ENCODE measurements at regions not wholly inside any gene's neighbourhood (a gene's known extent, or its start where the extent isn't known, plus 50 kb on each side); places are given as distances from the start of the nearest gene placed in this dataset.

DNA sequence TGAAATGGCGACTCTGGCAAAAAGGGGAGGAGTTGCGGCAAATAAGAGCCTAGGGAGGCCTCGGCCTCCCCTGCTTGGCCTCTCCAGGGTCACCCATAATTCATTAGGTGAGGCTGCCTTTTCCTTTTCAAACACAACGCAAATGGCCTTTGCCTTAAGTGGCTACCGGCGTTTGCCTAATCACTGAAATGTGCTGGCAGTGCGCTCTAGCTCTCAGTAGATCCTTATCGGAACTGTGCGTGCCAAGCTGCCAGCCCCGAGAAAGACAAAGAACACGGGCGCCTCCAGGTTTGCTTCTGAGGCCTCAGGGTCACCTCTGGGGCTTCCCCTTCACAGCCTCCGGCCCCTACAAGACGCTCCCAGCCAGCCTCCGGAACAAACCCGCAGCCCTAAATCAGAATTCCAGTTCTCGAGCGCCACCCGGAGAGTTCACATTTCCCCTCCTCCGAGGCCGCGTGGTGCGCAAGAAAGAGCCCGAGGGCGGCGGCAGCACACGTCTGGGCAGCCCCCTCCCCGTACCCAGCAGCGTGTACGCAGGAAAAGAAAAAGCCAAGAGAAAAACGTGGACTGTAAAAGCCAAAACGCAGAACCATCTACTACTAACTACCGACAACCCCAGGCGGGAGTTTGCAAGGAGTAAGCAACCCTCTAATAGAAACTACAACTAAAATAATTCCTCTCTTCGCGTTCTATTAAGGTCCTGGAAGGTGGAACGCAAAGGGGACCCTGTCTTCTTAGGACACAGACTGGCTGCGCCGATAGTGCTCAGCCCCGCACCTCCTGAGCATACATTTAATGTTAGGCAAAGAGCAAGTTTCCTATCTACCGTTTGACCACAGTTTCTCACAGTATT is 76.5 kb upstream of the BCOR start (continued):
- TF ChIP-seq ZNF780A (CRISPR knock-in tag; IDR thresholded peaks at IDR 0.05) = no peak
- TF ChIP-seq, protein P1, sequence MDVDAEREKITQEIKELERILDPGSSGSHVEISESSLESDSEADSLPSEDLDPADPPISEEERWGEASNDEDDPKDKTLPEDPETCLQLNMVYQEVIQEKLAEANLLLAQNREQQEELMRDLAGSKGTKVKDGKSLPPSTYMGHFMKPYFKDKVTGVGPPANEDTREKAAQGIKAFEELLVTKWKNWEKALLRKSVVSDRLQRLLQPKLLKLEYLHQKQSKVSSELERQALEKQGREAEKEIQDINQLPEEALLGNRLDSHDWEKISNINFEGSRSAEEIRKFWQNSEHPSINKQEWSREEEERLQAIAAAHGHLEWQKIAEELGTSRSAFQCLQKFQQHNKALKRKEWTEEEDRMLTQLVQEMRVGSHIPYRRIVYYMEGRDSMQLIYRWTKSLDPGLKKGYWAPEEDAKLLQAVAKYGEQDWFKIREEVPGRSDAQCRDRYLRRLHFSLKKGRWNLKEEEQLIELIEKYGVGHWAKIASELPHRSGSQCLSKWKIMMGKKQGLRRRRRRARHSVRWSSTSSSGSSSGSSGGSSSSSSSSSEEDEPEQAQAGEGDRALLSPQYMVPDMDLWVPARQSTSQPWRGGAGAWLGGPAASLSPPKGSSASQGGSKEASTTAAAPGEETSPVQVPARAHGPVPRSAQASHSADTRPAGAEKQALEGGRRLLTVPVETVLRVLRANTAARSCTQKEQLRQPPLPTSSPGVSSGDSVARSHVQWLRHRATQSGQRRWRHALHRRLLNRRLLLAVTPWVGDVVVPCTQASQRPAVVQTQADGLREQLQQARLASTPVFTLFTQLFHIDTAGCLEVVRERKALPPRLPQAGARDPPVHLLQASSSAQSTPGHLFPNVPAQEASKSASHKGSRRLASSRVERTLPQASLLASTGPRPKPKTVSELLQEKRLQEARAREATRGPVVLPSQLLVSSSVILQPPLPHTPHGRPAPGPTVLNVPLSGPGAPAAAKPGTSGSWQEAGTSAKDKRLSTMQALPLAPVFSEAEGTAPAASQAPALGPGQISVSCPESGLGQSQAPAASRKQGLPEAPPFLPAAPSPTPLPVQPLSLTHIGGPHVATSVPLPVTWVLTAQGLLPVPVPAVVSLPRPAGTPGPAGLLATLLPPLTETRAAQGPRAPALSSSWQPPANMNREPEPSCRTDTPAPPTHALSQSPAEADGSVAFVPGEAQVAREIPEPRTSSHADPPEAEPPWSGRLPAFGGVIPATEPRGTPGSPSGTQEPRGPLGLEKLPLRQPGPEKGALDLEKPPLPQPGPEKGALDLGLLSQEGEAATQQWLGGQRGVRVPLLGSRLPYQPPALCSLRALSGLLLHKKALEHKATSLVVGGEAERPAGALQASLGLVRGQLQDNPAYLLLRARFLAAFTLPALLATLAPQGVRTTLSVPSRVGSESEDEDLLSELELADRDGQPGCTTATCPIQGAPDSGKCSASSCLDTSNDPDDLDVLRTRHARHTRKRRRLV (CRISPR knock-in tag; IDR thresholded peaks at IDR 0.05) = no peak
- TF ChIP-seq, protein P2, sequence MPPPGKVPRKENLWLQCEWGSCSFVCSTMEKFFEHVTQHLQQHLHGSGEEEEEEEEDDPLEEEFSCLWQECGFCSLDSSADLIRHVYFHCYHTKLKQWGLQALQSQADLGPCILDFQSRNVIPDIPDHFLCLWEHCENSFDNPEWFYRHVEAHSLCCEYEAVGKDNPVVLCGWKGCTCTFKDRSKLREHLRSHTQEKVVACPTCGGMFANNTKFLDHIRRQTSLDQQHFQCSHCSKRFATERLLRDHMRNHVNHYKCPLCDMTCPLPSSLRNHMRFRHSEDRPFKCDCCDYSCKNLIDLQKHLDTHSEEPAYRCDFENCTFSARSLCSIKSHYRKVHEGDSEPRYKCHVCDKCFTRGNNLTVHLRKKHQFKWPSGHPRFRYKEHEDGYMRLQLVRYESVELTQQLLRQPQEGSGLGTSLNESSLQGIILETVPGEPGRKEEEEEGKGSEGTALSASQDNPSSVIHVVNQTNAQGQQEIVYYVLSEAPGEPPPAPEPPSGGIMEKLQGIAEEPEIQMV (CRISPR knock-in tag; IDR thresholded peaks at IDR 0.05; ENCODE audit: low read depth) = no peak
- TF ChIP-seq, protein P3, sequence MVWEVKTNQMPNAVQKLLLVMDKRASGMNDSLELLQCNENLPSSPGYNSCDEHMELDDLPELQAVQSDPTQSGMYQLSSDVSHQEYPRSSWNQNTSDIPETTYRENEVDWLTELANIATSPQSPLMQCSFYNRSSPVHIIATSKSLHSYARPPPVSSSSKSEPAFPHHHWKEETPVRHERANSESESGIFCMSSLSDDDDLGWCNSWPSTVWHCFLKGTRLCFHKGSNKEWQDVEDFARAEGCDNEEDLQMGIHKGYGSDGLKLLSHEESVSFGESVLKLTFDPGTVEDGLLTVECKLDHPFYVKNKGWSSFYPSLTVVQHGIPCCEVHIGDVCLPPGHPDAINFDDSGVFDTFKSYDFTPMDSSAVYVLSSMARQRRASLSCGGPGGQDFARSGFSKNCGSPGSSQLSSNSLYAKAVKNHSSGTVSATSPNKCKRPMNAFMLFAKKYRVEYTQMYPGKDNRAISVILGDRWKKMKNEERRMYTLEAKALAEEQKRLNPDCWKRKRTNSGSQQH (CRISPR knock-in tag; IDR thresholded peaks at IDR 0.05; ENCODE audit: low read depth) = no peak
- TF ChIP-seq ZNF720 (CRISPR knock-in tag; IDR thresholded peaks at IDR 0.05) = no peak
- no peak for TF ChIP-seq SMAD9 (CRISPR knock-in tag; IDR thresholded peaks at IDR 0.05)
- no peak for TF ChIP-seq ZNF260 (CRISPR knock-in tag; IDR thresholded peaks at IDR 0.05; ENCODE audit: borderline replicate concordance, low read depth)
- no peak for TF ChIP-seq GPN1 (CRISPR knock-in tag; IDR thresholded peaks at IDR 0.05; ENCODE audit: borderline replicate concordance)
- TF ChIP-seq ZNF256 (CRISPR knock-in tag; conservative IDR thresholded peaks at IDR 0.05) = no peak
- TF ChIP-seq SIN3A (IDR thresholded peaks at IDR 0.05; ENCODE audit: borderline replicate concordance, low read depth, low read length) = no peak
- no peak for TF ChIP-seq KDM5A (IDR thresholded peaks at IDR 0.05; ENCODE audit: borderline replicate concordance, low read length)
- TF ChIP-seq SOX13 (IDR thresholded peaks at IDR 0.05) = no peak
- peak in 1 of 2 experiments; percentile 17; a peak in 1 of 4 replicates for TF ChIP-seq SOX13 (CRISPR knock-in tag; conservative IDR thresholded peaks at IDR 0.05 in 1 of 2, IDR thresholded peaks at IDR 0.05 in 1 of 2)
- TF ChIP-seq KDM5B (CRISPR knock-in tag; IDR thresholded peaks at IDR 0.05; ENCODE audit: borderline replicate concordance) = no peak
- no peak for TF ChIP-seq SMARCC2 (IDR thresholded peaks at IDR 0.05)
- no peak for TF ChIP-seq ZNF674 (CRISPR knock-in tag; IDR thresholded peaks at IDR 0.05; ENCODE audit: low read depth)
- TF ChIP-seq, protein P4, sequence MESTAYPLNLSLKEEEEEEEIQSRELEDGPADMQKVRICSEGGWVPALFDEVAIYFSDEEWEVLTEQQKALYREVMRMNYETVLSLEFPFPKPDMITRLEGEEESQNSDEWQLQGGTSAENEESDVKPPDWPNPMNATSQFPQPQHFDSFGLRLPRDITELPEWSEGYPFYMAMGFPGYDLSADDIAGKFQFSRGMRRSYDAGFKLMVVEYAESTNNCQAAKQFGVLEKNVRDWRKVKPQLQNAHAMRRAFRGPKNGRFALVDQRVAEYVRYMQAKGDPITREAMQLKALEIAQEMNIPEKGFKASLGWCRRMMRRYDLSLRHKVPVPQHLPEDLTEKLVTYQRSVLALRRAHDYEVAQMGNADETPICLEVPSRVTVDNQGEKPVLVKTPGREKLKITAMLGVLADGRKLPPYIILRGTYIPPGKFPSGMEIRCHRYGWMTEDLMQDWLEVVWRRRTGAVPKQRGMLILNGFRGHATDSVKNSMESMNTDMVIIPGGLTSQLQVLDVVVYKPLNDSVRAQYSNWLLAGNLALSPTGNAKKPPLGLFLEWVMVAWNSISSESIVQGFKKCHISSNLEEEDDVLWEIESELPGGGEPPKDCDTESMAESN (CRISPR knock-in tag; conservative IDR thresholded peaks at IDR 0.05) = no peak
- no peak for TF ChIP-seq ZNF431 (CRISPR knock-in tag; IDR thresholded peaks at IDR 0.05; ENCODE audit: borderline replicate concordance, low read depth)
- no peak for TF ChIP-seq TARDBP (CRISPR knock-in tag; IDR thresholded peaks at IDR 0.05)
- TF ChIP-seq TCF7 (IDR thresholded peaks at IDR 0.05; ENCODE audit: low read depth) = peak; percentile 62

Measured in HepG2 (cell line).